Activated CD4-positive, alpha-beta T cell treated with anti-CD3 and anti-CD28 coated beads, Interleukin-2, amount 10 ng/mL, durations not matched to agents 7 days and 5 days (primary cell): ENCODE measurements at regions not wholly inside any gene's neighbourhood (a gene's known extent, or its start where the extent isn't known, plus 50 kb on each side); places are given as distances from the start of the nearest gene placed in this dataset.
"Not testable (repeated sequence)": the region's sequence is repeated elsewhere in the genome, so short reads cannot be mapped to it uniquely, and the experiment has no call there.

Experiments
- CTCF ChIA-PET: fragments of 350-600 bp; sonication (Branson Sonifier 250); formaldehyde crosslinking; loops from one replicate; lab custom pipeline; 2021; ENCODE audit warnings: antibody characterized with exemption; lab: Charles Lee
- POLR2A ChIA-PET: fragments of 350-600 bp; sonication (Branson Sonifier 250); formaldehyde crosslinking; loops from one replicate; lab custom pipeline; 2021; ENCODE audit warnings: antibody characterized with exemption; lab: Charles Lee
- DNase-seq: peaks from one replicate; pipeline ENCODE4 v3.0.0-alpha.2; 2020
- H3K27ac Mint-ChIP-seq: one replicate; pipeline ENCODE4 v1.8.0; 2021; ENCODE audit warnings: mild to moderate bottlenecking, moderate library complexity, mixed read lengths
- H3K27me3 Mint-ChIP-seq: one replicate; pipeline ENCODE4 v1.8.0; 2021; ENCODE audit warnings: mixed read lengths
- H3K36me3 Mint-ChIP-seq: one replicate; pipeline ENCODE4 v1.8.0; 2021; ENCODE audit warnings: low read depth, mixed read lengths
- H3K4me1 Mint-ChIP-seq: one replicate; pipeline ENCODE4 v1.8.0; 2021; ENCODE audit warnings: mixed read lengths
- H3K4me3 Mint-ChIP-seq: one replicate; pipeline ENCODE4 v1.8.0; 2021; ENCODE audit warnings: mild to moderate bottlenecking, moderate library complexity, mixed read lengths
- H3K9me3 Mint-ChIP-seq: one replicate; pipeline ENCODE4 v1.8.0; 2021; ENCODE audit warnings: mixed read lengths

DNA sequence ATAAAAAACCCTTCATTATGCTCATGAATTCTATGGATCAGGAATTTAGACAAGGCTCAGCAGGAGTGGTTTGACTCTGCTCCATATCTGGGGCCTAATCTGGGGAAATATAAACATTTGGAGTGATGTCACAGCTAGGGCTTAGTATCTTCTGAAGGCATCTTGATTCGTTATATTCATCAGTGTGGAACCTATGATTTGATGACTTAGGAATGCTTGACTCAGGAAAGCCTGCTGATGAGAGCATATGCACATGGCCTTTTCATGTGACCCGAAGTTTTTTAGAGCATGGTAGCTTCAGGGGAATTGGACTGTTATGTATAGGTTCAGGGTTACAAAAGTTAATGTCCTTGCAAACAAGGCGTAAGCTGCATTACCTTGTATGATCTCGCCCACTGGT is 184.9 kb upstream of the LRRC3B start:
- Mint-ChIP-seq H3K27me3 (no peaks in the 10 kb centered on the region), H3K36me3 (no peaks in the 10 kb centered on the region), H3K9me3 (peaks cover 4% of the 10 kb centered on the region), H3K4me3 (no peak overlapping the region), H3K4me1 (no peaks in the 10 kb centered on the region), H3K27ac (no peak overlapping the region)
- POLR2A ChIA-PET, result no interaction called here
- CTCF ChIA-PET, result no interaction called here
- no peak for DNase-seq

DNA sequence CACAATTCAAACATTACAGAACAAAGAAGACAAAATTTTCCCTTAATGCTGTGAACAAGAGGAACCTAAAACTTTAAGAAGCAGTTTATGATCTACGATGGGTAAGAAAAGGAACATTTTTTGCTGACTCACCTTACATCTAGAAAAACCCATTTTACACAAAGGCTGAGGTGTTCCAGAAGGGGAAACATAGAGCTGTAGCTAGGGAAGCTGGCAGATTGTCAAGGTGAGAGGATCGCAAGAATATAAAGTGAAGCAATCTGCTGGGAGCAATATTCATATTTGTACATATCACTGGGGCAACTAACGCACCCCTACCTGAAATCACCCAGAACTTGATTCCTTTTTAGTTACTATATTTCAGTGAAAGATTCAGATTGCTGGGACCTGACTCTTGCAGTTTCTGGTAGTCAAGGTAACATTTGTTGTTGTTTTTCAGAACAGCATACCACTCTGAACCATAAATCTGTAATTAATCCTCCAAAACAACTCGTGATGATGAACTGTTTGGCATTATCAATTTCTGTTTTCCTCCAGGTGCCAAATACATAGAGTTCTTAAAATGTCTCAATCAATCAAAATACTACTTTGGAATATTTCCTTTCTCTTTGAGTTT is 184.1 kb upstream of the LRRC3B start:
- Mint-ChIP-seq H3K27me3 (no peaks in the 10 kb centered on the region), H3K4me1 (no peaks in the 10 kb centered on the region), H3K9me3 (peaks cover 4% of the 10 kb centered on the region), H3K4me3 (no peak overlapping the region), H3K36me3 (no peaks in the 10 kb centered on the region), H3K27ac (no peak overlapping the region)
- ChIA-PET POLR2A (no interaction called here), CTCF (no interaction called here)
- no peak for DNase-seq

DNA sequence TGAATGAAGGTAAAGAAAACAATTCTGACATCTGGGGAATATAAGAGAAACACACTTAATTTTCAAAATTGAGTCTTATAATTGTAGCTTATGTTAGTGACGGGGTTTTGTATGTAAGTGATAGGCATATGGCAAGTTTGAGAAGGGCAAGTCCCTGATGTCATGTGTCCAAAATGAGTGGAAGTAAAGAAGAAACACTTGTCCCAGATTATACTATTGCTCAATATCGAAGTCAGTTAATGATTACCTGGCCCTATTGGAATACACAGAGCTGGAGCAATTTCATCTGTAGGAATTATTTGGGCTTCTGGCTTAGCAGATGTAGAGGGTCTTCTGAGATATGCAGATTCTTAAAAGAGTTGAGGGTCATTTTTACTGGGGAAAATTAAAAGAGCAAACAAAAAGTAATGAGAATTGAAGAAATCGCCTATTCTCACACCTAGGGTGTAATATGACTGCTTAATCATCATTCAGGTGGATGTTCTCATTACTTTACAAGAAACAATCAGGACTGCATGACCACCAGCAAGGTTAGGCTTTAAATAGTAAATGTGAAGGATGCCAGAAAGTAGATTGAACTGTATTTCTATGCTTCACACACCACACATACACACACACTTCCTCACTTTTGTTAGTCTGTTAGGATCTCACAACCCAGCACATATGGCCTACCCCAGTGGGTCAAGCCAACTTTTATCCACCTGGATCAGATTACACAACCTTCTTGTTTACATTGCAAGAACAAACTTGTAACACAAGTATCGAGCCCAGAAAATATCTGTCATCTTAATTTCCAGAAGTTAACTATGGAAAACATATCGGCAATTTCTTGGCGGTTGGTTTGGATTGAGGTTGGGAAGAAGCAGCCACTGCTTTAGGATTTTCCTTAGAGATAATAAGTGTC is 183.3 kb upstream of the LRRC3B start:
- Mint-ChIP-seq H3K4me1 (no peaks in the 10 kb centered on the region), H3K36me3 (no peaks in the 10 kb centered on the region), H3K4me3 (no peak overlapping the region), H3K9me3 (peaks cover 4% of the 10 kb centered on the region), H3K27ac (no peak overlapping the region), H3K27me3 (no peaks in the 10 kb centered on the region)
- ChIA-PET POLR2A (no interaction called here), CTCF (no interaction called here)
- DNase-seq, result no peak

DNA sequence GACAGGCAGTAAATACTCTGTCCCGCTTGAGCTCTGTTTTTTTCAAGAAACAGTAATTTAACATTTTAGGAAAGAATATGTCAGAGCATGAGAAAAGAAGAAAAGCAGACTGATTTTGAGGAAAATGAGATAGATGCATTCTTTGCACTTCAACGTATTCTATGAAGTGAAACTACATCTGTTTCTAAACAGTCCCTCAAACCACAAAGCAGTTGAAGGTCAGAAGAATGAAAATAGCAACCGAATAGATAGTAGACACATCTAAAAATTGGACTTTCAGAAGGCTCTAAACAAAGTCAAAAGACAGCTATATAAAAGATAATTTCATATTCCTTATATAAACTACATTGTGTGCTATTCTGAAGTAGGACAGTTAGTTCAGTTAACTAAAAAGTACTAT is 172.6 kb upstream of the LRRC3B start:
- Mint-ChIP-seq H3K27me3 (no peaks in the 10 kb centered on the region), H3K27ac (no peak overlapping the region), H3K4me3 (no peak overlapping the region), H3K4me1 (no peaks in the 10 kb centered on the region), H3K9me3 (no peaks in the 10 kb centered on the region), H3K36me3 (no peaks in the 10 kb centered on the region)
- POLR2A ChIA-PET, result no interaction called here
- CTCF ChIA-PET, result no interaction called here
- no peak for DNase-seq

GRCh38 chr3:26452363-26452762 is 170.2 kb upstream of the LRRC3B start:
- CTCF ChIA-PET, result no interaction called here
- H3K36me3 Mint-ChIP-seq, result no peaks in the 10 kb centered on the region
- H3K4me3 Mint-ChIP-seq, result no peak overlapping the region
- no peaks in the 10 kb centered on the region for H3K4me1 Mint-ChIP-seq
- POLR2A ChIA-PET, result no interaction called here
- no peak for DNase-seq
- H3K9me3 Mint-ChIP-seq, result no peaks in the 10 kb centered on the region
- H3K27ac Mint-ChIP-seq, result no peak overlapping the region
- no peaks in the 10 kb centered on the region for H3K27me3 Mint-ChIP-seq

GRCh38 chr3:26460985-26461384 is 161.6 kb upstream of the LRRC3B start:
- ChIA-PET POLR2A (no interaction called here), CTCF (no interaction called here)
- Mint-ChIP-seq H3K4me1 (no peaks in the 10 kb centered on the region), H3K27ac (no peak overlapping the region), H3K36me3 (no peaks in the 10 kb centered on the region), H3K4me3 (no peak overlapping the region), H3K27me3 (no peaks in the 10 kb centered on the region), H3K9me3 (peaks cover 7% of the 10 kb centered on the region)
- no peak for DNase-seq

GRCh38 chr3:26472345-26472744 is 150.2 kb upstream of the LRRC3B start:
- Mint-ChIP-seq H3K4me1 (no peaks in the 10 kb centered on the region), H3K36me3 (no peaks in the 10 kb centered on the region), H3K27me3 (no peaks in the 10 kb centered on the region), H3K4me3 (no peak overlapping the region), H3K9me3 (peaks cover 2% of the 10 kb centered on the region), H3K27ac (no peak overlapping the region)
- ChIA-PET POLR2A (interaction anchor here (0.5 kb wide), 1 partner anchor 69 kb away, joined by 3 read pairs; no protein-coding TSS in a partner anchor), CTCF (no interaction called here)
- DNase-seq, result no peak

- ChIA-PET POLR2A (no interaction called here), CTCF (no interaction called here)
- Mint-ChIP-seq H3K27ac (no peak overlapping the region), H3K4me1 (no peaks in the 10 kb centered on the region), H3K27me3 (no peaks in the 10 kb centered on the region), H3K36me3 (no peaks in the 10 kb centered on the region), H3K9me3 (peaks cover 2% of the 10 kb centered on the region), H3K4me3 (no peak overlapping the region)
- no peak for DNase-seq
Measured at GRCh38 chr3:26474706-26475105, 147.9 kb upstream of the LRRC3B start.

GRCh38 chr3:26480377-26480776 is 142.2 kb upstream of the LRRC3B start:
- no peak for DNase-seq
- no peaks in the 10 kb centered on the region for H3K27me3 Mint-ChIP-seq
- no peaks in the 10 kb centered on the region for H3K36me3 Mint-ChIP-seq
- no peak overlapping the region for H3K4me3 Mint-ChIP-seq
- no peaks in the 10 kb centered on the region for H3K4me1 Mint-ChIP-seq
- H3K27ac Mint-ChIP-seq, result no peak overlapping the region
- CTCF ChIA-PET, result no interaction called here
- H3K9me3 Mint-ChIP-seq, result no peaks in the 10 kb centered on the region
- POLR2A ChIA-PET, result no interaction called here

DNA sequence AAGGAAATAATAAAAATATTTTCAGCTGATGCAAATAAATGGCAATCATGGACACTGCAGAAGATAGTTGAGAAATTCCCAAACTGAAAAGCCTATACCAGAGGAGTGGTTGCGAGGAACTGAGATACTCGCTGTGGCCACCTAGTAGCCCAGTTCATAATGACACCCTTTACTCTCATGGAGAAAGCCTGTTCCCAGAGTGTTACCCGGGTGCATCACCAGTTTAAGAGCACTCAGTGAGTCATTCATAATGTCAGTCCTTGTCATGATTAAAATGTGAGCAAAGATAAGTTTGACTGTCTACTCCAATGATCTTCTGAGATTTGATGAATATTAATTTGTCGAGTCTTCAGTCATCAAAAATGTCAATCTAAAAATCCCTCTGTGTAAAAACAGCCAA is 138.4 kb upstream of the LRRC3B start:
- DNase-seq, result no peak
- POLR2A ChIA-PET, result no interaction called here
- Mint-ChIP-seq H3K36me3 (no peaks in the 10 kb centered on the region), H3K4me1 (no peaks in the 10 kb centered on the region), H3K9me3 (peaks cover 11% of the 10 kb centered on the region), H3K4me3 (no peak overlapping the region), H3K27me3 (no peaks in the 10 kb centered on the region), H3K27ac (no peak overlapping the region)
- CTCF ChIA-PET, result no interaction called here

DNA sequence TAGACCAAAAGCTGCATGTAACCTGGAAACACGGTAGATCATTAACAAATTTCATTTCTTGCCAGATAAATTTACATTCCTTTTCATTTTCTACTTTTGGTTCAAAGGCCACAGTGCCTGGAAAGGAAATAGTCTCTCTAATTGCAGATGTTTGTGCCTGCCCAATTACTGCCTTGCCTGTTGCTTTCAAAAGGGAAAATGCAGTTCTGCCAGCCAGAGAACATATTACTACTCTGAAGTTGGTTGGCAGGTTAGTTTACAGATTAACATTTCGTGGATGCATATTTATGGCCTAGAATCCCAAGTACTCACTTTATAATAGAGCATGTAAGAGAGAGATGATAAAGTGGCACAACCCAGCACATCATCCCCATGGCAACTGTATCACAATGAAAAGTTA is 124.3 kb upstream of the LRRC3B start:
- Mint-ChIP-seq H3K4me3 (no peak overlapping the region), H3K36me3 (no peaks in the 10 kb centered on the region), H3K27ac (no peak overlapping the region), H3K9me3 (peaks cover 8% of the 10 kb centered on the region), H3K4me1 (no peaks in the 10 kb centered on the region), H3K27me3 (no peaks in the 10 kb centered on the region)
- POLR2A ChIA-PET, result no interaction called here
- CTCF ChIA-PET, result no interaction called here
- no peak for DNase-seq

- ChIA-PET POLR2A (no interaction called here), CTCF (interaction anchor here (0.7 kb wide), 1 partner anchor 85 kb away, joined by 4 read pairs; no protein-coding TSS in a partner anchor)
- no peak for DNase-seq
- Mint-ChIP-seq H3K9me3 (peaks cover 2% of the 10 kb centered on the region), H3K4me1 (no peaks in the 10 kb centered on the region), H3K4me3 (no peak overlapping the region), H3K27me3 (no peaks in the 10 kb centered on the region), H3K27ac (no peak overlapping the region), H3K36me3 (no peaks in the 10 kb centered on the region)
Measured at GRCh38 chr3:26505399-26505798, 117.2 kb upstream of the LRRC3B start.

DNA sequence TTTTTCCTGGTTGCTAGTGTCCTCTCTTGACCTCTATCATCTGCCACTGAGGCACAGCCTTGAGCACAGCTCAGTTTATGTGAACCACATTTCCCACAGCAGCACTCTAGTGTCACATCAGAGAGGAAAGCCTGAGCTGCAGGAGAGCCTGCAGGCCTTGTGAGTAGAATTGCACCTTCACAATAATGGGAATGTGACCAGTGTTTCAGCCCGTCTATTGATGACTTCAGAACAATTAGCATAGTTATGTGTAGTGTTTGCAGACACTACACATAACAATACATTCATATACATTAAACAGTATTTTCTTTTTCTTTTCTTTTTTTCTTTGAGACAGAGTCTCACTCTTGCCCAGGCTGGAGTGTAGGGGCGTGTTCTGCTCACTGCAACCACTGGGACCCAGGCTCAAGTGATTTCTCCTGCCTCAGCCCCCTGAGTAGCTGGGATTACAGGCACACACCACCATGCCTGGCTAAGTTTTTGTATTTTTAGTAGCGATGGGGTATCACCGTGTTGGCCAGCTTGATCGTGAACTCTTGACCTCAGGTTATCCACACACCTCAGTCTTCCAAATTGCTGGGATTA is 108.0 kb upstream of the LRRC3B start:
- H3K27me3 Mint-ChIP-seq, H3K36me3 Mint-ChIP-seq, POLR2A ChIA-PET, H3K27ac Mint-ChIP-seq, CTCF ChIA-PET, H3K4me3 Mint-ChIP-seq, DNase-seq, H3K4me1 Mint-ChIP-seq: not testable (repeated sequence)
- H3K9me3 Mint-ChIP-seq, result peaks cover 12% of the 10 kb centered on the region
